ENCODE measurements at regions not wholly inside any gene's neighbourhood (a gene's known extent, or its start where the extent isn't known, plus 50 kb on each side); places are given as distances from the start of the nearest gene placed in this dataset.

DNA sequence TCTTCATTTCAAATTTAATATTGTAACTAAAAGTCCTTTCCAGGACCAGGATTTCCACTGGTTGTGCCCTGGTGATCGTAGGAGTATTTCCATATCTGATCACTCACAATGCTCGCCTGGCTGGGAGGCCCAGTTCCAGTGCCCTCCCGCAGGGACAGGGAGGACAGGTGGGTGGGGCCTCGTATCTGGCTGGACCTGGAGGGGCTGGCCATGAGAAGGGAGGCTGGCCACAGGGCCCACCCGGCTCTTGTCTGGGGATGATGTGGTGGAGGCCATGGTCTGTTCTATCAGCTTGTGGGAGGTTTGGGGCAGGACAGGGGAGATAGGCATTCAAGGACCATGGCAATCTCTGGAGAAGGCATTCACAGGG lies 286.4 kb downstream of the GADD45G start:
- Histone ChIP-seq H3K4me3 (ENCODE audit: low read depth, low read length, poor library complexity, severe bottlenecking) (no peak overlapping the region), H3K4me1 (ENCODE audit: insufficient read depth, low read length, poor library complexity, severe bottlenecking) (no peaks in the 10 kb centered on the region), H3K9me3 (ENCODE audit: low read depth, low read length, poor library complexity, severe bottlenecking) (no peaks in the 10 kb centered on the region), H3K36me3 (ENCODE audit: insufficient read depth, low read length, poor library complexity, severe bottlenecking) (no peaks in the 10 kb centered on the region), H3K27me3 (replicated peaks; ENCODE audit: insufficient read depth, low read depth, low read length, poor library complexity) (peaks cover 3% of the 10 kb centered on the region), H3K27ac (ENCODE audit: low read depth, low read length, poor library complexity, severe bottlenecking) (no peak overlapping the region)
- intact Hi-C loops (cut with micrococcal nuclease; ENCODE audit: unreplicated experiment) = no loop called here
- no peak for DNase-seq (ENCODE audit: low spot score)
- POLR2A ChIA-PET (ENCODE audit: low non-redundant PET) = no interaction called here
- no TSS peak for BruUV-seq (replicated peaks)
- CTCF ChIA-PET = no interaction called here
- TF ChIP-seq CTCF (conservative IDR thresholded peaks at IDR 0.05; ENCODE audit: low read depth, low read length) (no peak), EZH2 (IDR thresholded peaks at IDR 0.05; ENCODE audit: borderline replicate concordance, low read depth, low read length, poor library complexity, severe bottlenecking) (no peak)

- POLR2A ChIA-PET (ENCODE audit: low non-redundant PET) = no interaction called here
Observed at GRCh38 chr9:89891591-89892304, 286.9 kb downstream of the GADD45G start.

DNA sequence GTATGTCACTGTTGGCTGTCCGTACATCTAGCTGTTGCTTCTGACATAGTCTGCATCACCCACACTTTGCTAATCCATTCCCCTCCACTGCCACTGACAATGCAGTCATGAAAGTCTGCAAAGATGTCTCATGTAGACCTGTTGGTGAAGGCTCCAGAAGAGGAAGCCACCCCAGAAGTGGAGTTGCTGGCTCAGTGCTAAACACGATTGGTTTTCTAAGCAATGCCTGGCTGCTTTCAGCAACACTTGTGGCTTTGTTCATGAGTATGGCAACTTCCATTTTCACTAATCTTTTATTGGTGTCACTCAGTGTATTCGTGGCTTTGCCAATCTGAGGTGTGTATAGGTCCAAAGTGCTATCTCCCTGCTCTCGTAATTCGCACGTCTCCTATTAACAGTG lies 288.1 kb downstream of the GADD45G start:
- ChIA-PET POLR2A (ENCODE audit: low non-redundant PET) (no interaction called here), CTCF (no interaction called here)
- no TSS peak for BruUV-seq (replicated peaks)
- H3K27me3 ChIP-seq (replicated peaks; ENCODE audit: insufficient read depth, low read depth, low read length, poor library complexity) = peaks cover 8% of the 10 kb centered on the region
- H3K4me3 ChIP-seq (ENCODE audit: low read depth, low read length, poor library complexity, severe bottlenecking) = no peak overlapping the region
- no peak for TF ChIP-seq EZH2 (IDR thresholded peaks at IDR 0.05; ENCODE audit: borderline replicate concordance, low read depth, low read length, poor library complexity, severe bottlenecking)
- TF ChIP-seq CTCF (conservative IDR thresholded peaks at IDR 0.05; ENCODE audit: low read depth, low read length) = no peak
- no peaks in the 10 kb centered on the region for H3K9me3 ChIP-seq (ENCODE audit: low read depth, low read length, poor library complexity, severe bottlenecking)
- no peaks in the 10 kb centered on the region for H3K4me1 ChIP-seq (ENCODE audit: insufficient read depth, low read length, poor library complexity, severe bottlenecking)
- H3K36me3 ChIP-seq (ENCODE audit: insufficient read depth, low read length, poor library complexity, severe bottlenecking) = no peaks in the 10 kb centered on the region
- intact Hi-C loops (cut with micrococcal nuclease; ENCODE audit: unreplicated experiment) = no loop called here
- no peak for DNase-seq (ENCODE audit: low spot score)
- H3K27ac ChIP-seq (ENCODE audit: low read depth, low read length, poor library complexity, severe bottlenecking) = no peak overlapping the region

More at GRCh38 chr9:89891591-89892304, 286.9 kb downstream of the GADD45G start:
- H3K4me3 ChIP-seq (ENCODE audit: low read depth, low read length, poor library complexity, severe bottlenecking) = no peak overlapping the region
- no peak overlapping the region for H3K27ac ChIP-seq (ENCODE audit: low read depth, low read length, poor library complexity, severe bottlenecking)
- no peaks in the 10 kb centered on the region for H3K4me1 ChIP-seq (ENCODE audit: insufficient read depth, low read length, poor library complexity, severe bottlenecking)
- BruUV-seq (replicated peaks) = no TSS peak
- DNase-seq (ENCODE audit: low spot score) = no peak
- CTCF ChIA-PET = no interaction called here
- H3K27me3 ChIP-seq (replicated peaks; ENCODE audit: insufficient read depth, low read depth, low read length, poor library complexity) = peaks cover 3% of the 10 kb centered on the region
- intact Hi-C loops (cut with micrococcal nuclease; ENCODE audit: unreplicated experiment) = no loop called here
- no peak for TF ChIP-seq EZH2 (IDR thresholded peaks at IDR 0.05; ENCODE audit: borderline replicate concordance, low read depth, low read length, poor library complexity, severe bottlenecking)
- no peak for TF ChIP-seq CTCF (conservative IDR thresholded peaks at IDR 0.05; ENCODE audit: low read depth, low read length)
- no peaks in the 10 kb centered on the region for H3K9me3 ChIP-seq (ENCODE audit: low read depth, low read length, poor library complexity, severe bottlenecking)
- no peaks in the 10 kb centered on the region for H3K36me3 ChIP-seq (ENCODE audit: insufficient read depth, low read length, poor library complexity, severe bottlenecking)
